ENCODE measurements at regions not wholly inside any gene's neighbourhood (a gene's known extent, or its start where the extent isn't known, plus 50 kb on each side); places are given as distances from the start of the nearest gene placed in this dataset.

DNA sequence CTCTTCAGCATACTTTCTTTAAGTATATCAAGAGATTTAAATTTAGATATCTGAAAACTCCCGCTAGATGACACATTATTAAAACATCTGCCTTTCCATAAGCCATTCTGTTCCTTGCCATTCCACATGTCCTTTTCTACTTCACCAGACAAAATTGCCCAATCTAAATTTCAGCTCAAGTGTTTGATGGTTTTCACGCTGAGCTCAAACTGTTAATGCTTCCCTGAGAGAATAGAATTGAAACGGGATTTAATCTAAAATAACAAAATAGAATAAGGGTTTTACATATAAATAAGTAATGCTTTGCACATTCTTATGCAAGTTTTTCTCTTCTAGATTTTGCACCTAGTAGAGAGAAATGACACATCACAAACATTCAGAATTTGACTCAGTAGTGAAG, 764.5 kb upstream of the TENM3 start:
- Histone ChIP-seq H3K36me3 (no peaks in the 10 kb centered on the region), H3K27me3 (ENCODE audit: insufficient read depth, low read depth, severe bottlenecking) (no peaks in the 10 kb centered on the region), H3K27ac (no peak overlapping the region), H3K4me3 (ENCODE audit: low read depth, low read length) (no peak overlapping the region), H3K9me3 (ENCODE audit: severe bottlenecking) (no peaks in the 10 kb centered on the region)
- TF ChIP-seq CTCF (IDR thresholded peaks at IDR 0.05; ENCODE audit: low read depth, low read length), result no peak
- no peak for DNase-seq

DNA sequence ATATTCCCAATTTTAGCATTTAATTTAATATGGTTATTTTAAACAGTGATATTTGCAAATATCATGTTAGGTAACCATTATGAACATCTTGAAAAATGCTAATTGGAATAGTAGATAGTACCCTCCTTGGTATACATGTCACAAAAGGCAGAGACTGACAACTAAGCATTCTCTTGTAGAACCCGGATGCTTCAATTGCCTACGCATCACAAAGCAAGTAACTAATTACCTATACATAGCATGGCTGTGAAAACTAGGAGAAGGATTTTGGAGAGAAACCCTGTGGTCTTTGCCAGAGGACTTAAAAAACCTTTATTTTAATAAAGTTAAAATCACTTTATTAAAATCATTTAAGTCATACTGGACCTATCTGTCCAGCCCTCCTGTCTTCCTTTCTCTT, 764.1 kb upstream of the TENM3 start:
- DNase-seq, result no peak
- H3K27ac ChIP-seq, result no peak overlapping the region
- H3K36me3 ChIP-seq, result no peaks in the 10 kb centered on the region
- H3K9me3 ChIP-seq (ENCODE audit: severe bottlenecking), result no peaks in the 10 kb centered on the region
- TF ChIP-seq CTCF (IDR thresholded peaks at IDR 0.05; ENCODE audit: low read depth, low read length), result no peak
- H3K27me3 ChIP-seq (ENCODE audit: insufficient read depth, low read depth, severe bottlenecking), result no peaks in the 10 kb centered on the region
- H3K4me3 ChIP-seq (ENCODE audit: low read depth, low read length), result no peak overlapping the region

DNA sequence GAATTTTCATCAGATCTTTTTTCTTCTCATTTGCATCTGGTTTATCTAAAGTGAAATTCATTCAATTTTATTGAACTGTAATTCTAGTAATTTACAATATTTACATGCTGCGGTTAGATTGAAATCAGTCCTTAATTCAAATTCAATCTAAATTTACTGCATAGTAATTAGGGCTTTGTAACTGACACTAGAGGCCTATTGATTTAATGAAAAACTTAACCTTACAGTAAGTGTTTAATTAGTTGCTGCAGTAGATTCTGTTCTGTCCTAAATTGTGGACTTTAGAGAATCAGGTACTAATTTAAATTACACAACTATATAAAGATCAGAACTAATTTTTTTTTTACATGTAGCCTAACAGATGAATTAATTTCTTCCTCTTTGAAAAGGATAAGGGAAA, 758.8 kb upstream of the TENM3 start:
- no peaks in the 10 kb centered on the region for H3K27me3 ChIP-seq (ENCODE audit: insufficient read depth, low read depth, severe bottlenecking)
- DNase-seq, result no peak
- H3K27ac ChIP-seq, result no peak overlapping the region
- H3K4me3 ChIP-seq (ENCODE audit: low read depth, low read length), result no peak overlapping the region
- H3K36me3 ChIP-seq, result no peaks in the 10 kb centered on the region
- H3K9me3 ChIP-seq (ENCODE audit: severe bottlenecking), result no peaks in the 10 kb centered on the region
- TF ChIP-seq CTCF (IDR thresholded peaks at IDR 0.05; ENCODE audit: low read depth, low read length), result no peak

DNA sequence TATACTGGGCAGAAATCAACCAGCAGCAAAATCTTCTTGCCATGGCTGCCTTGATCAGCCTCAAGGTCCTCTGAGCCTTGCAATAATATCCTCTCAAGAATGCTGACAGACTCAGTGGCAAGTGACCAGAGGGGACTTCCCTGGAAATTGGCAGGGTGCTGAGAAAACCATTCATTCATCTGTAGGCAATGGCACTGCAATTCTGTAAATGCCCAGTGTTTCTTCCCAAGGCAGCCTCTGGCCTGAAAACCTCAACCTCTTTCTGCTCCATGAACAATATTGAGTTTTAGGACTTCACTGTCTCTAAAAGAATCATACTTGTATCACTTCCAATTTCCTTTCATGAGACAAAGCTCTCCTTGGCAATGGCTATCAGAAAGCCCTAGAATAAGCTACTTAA, 754.3 kb upstream of the TENM3 start:
- H3K36me3 ChIP-seq, result no peaks in the 10 kb centered on the region
- DNase-seq, result no peak
- no peak for TF ChIP-seq CTCF (IDR thresholded peaks at IDR 0.05; ENCODE audit: low read depth, low read length)
- no peak overlapping the region for H3K27ac ChIP-seq
- H3K4me3 ChIP-seq (ENCODE audit: low read depth, low read length), result no peak overlapping the region
- H3K27me3 ChIP-seq (ENCODE audit: insufficient read depth, low read depth, severe bottlenecking), result no peaks in the 10 kb centered on the region
- no peaks in the 10 kb centered on the region for H3K9me3 ChIP-seq (ENCODE audit: severe bottlenecking)

- Histone ChIP-seq H3K4me3 (ENCODE audit: low read depth, low read length) (no peak overlapping the region), H3K36me3 (no peaks in the 10 kb centered on the region), H3K9me3 (ENCODE audit: severe bottlenecking) (peaks cover 2% of the 10 kb centered on the region), H3K27ac (no peak overlapping the region), H3K27me3 (ENCODE audit: insufficient read depth, low read depth, severe bottlenecking) (no peaks in the 10 kb centered on the region)
- DNase-seq, result no peak
- no peak for TF ChIP-seq CTCF (IDR thresholded peaks at IDR 0.05; ENCODE audit: low read depth, low read length)
Measured at GRCh38 chr4:181498148-181498547, 745.1 kb upstream of the TENM3 start.

DNA sequence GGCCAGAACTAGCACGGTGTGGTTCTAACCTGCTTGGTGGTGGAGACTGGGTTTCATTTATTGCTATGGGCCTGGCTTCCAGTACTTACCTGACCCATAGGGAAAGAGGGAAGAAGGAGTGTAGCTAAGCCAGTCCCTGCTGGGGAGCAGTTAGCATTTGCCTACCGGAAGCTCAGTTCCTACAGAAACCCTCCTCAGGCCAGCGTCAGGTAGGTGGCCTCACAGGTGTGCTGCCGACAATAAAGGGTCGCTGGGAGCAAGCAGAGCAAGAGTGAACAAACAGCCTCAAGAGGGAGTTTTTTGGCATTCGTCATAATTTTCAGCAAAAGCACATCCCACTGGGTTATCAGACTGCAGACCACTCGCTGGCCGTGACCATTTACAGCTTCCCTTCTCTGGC, 740.6 kb upstream of the TENM3 start:
- no peak for TF ChIP-seq CTCF (IDR thresholded peaks at IDR 0.05; ENCODE audit: low read depth, low read length)
- Histone ChIP-seq H3K36me3 (no peaks in the 10 kb centered on the region), H3K27ac (no peak overlapping the region), H3K27me3 (ENCODE audit: insufficient read depth, low read depth, severe bottlenecking) (no peaks in the 10 kb centered on the region), H3K9me3 (ENCODE audit: severe bottlenecking) (peaks cover 2% of the 10 kb centered on the region), H3K4me3 (ENCODE audit: low read depth, low read length) (no peak overlapping the region)
- DNase-seq, result no peak
